Suprapubic skin (tissue), 4 donors: ENCODE measurements at regions not wholly inside any gene's neighbourhood (a gene's known extent, or its start where the extent isn't known, plus 50 kb on each side); places are given as distances from the start of the nearest gene placed in this dataset.

ENCODE experiments used
- DNase-seq, 2 donors: peaks; one replicate each; pipeline ENCODE4 v3.0.0-alpha.2; 2019; ENCODE audit warnings: low spot score in 2 of 2
- H3K27ac ChIP-seq: fragments of 200-600 bp; sonication (generic); one replicate; pipeline ENCODE4 v1.5.1; 2019
- H3K27me3 ChIP-seq: fragments of 200-600 bp; sonication (generic); one replicate; pipeline ENCODE4 v1.5.1; 2019
- H3K36me3 ChIP-seq: fragments of 200-600 bp; sonication (generic); one replicate; pipeline ENCODE4 v1.5.1; 2019
- H3K4me1 ChIP-seq: fragments of 200-600 bp; sonication (generic); one replicate; pipeline ENCODE4 v1.5.1; 2019
- H3K4me3 ChIP-seq: fragments of 200-600 bp; sonication (generic); one replicate; pipeline ENCODE4 v1.5.1; 2019; ENCODE audit warnings: mild to moderate bottlenecking
- H3K9me3 ChIP-seq: fragments of 200-600 bp; sonication (generic); one replicate; pipeline ENCODE4 v1.5.1; 2019
- EP300 ChIP-seq: sonication (generic); formaldehyde crosslinking; IDR thresholded peaks from one replicate; pipeline ENCODE4 v1.6.1; 2017; ENCODE audit warnings: antibody characterized with exemption
- POLR2A ChIP-seq, 2 donors: fragments of 450-650 bp; IDR thresholded peaks; one replicate each; pipeline ENCODE4 v1.6.1; 2017; ENCODE audit warnings: antibody characterized with exemption in 2 of 2, mild to moderate bottlenecking in 2 of 2, moderate library complexity in 2 of 2
- POLR2AphosphoS5 ChIP-seq, 3 donors: sonication (generic); formaldehyde crosslinking; IDR thresholded peaks; one replicate each; pipeline ENCODE4 v1.6.1; 2017; ENCODE audit warnings: antibody characterized with exemption in 3 of 3
- WGBS: methylation state at CpG from one replicate; pipeline ENCODE4 v1.1.5; 2018; 5-methylcytosine and 5-hydroxymethylcytosine counted together
- TF ChIP-seq, protein P1 (sequence below), 2 donors: fragments of 200-600 bp in 1 of 2; fragments of 450-650 bp in 1 of 2; sonication (generic) in 1 of 2; IDR thresholded peaks; one replicate each; pipeline ENCODE4 v1.5.1; 2016 to 2019; ENCODE audit warnings: antibody characterized with exemption in 2 of 2, mild to moderate bottlenecking in 1 of 2, moderate library complexity in 1 of 2

DNA sequence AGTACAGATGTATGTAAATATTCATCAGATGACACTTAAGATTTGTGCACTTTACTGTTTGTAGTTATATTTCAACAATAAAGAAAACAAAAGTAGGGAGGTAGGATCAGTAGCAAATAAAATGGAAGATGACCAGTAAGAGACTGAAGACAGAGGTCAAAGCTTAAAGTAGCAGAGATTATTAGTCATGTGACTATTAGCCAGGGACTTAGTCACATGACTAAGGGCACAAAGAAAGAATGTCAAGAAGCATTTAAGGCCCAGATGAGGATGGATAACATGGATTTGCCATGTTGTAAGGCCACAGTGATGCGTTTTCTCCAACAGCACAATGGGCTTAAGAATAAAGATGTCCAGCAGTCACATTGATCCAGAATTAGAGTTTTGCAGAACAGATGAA, 479.6 kb downstream of the BCOR start:
- Histone ChIP-seq H3K27me3 (no peaks in the 10 kb centered on the region), H3K4me1 (peaks cover 16% of the 10 kb centered on the region), H3K9me3 (no peaks in the 10 kb centered on the region), H3K4me3 (no peak overlapping the region), H3K27ac (no peak overlapping the region), H3K36me3 (no peaks in the 10 kb centered on the region)
- TF ChIP-seq POLR2A (IDR thresholded peaks at IDR 0.05) (no peak), POLR2AphosphoS5 (IDR thresholded peaks at IDR 0.05) (no peak), EP300 (no peak)
- TF ChIP-seq, protein P1, sequence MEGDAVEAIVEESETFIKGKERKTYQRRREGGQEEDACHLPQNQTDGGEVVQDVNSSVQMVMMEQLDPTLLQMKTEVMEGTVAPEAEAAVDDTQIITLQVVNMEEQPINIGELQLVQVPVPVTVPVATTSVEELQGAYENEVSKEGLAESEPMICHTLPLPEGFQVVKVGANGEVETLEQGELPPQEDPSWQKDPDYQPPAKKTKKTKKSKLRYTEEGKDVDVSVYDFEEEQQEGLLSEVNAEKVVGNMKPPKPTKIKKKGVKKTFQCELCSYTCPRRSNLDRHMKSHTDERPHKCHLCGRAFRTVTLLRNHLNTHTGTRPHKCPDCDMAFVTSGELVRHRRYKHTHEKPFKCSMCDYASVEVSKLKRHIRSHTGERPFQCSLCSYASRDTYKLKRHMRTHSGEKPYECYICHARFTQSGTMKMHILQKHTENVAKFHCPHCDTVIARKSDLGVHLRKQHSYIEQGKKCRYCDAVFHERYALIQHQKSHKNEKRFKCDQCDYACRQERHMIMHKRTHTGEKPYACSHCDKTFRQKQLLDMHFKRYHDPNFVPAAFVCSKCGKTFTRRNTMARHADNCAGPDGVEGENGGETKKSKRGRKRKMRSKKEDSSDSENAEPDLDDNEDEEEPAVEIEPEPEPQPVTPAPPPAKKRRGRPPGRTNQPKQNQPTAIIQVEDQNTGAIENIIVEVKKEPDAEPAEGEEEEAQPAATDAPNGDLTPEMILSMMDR (IDR thresholded peaks at IDR 0.05), result no peak
- WGBS, result 91% methylated on average over 1 of the region's 1 CpG
- DNase-seq, result no peak

DNA sequence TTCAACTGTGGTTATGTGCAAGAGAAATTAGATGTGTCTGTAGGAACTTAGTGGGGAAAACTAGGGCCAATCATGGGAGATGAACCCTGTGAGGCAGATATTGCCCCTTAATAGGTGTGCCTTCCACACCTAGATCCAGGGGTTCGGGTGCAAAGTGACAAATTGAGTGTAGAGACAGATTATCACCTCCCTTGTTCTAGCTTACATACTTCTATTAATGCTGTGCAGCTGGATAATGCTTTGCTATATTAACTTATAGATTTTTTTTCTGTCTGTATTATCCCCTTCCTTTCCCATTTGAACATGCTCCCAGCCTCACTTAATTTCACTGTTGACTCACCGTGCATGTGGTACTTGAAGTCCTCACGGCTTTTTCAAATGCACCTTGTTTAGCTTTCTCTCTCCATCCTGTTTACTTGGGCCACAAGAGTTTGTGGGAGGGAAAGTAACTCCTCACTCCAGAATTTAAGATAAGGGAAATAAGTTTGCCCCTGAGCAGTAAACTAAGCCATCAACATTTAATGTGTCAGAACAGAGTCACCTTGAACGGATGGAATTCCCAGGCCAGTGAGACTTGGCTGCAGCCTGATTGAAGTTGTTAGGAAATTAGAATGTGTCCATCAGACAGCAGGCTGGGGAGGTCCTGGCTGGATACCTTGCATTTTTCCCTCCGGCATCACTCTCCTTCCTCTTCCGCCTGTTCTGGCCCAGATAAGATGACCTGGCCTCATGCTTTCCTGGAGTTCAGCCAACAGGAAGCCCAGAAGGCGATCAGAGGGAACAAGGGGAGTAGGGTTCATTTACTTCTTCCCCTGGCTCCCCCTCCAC, 478.4 kb downstream of the BCOR start:
- no peaks in the 10 kb centered on the region for H3K36me3 ChIP-seq
- DNase-seq, result no peak
- H3K27me3 ChIP-seq, result no peaks in the 10 kb centered on the region
- 68% methylated on average over 7 of the region's 7 CpGs for WGBS
- no peak overlapping the region for H3K27ac ChIP-seq
- peaks cover 3% of the 10 kb centered on the region for H3K4me1 ChIP-seq
- H3K9me3 ChIP-seq, result no peaks in the 10 kb centered on the region
- H3K4me3 ChIP-seq, result no peak overlapping the region
- TF ChIP-seq POLR2AphosphoS5 (IDR thresholded peaks at IDR 0.05) (no peak), POLR2A (IDR thresholded peaks at IDR 0.05) (no peak), EP300 (no peak)
- TF ChIP-seq, protein P1 (IDR thresholded peaks at IDR 0.05), result no peak

DNA sequence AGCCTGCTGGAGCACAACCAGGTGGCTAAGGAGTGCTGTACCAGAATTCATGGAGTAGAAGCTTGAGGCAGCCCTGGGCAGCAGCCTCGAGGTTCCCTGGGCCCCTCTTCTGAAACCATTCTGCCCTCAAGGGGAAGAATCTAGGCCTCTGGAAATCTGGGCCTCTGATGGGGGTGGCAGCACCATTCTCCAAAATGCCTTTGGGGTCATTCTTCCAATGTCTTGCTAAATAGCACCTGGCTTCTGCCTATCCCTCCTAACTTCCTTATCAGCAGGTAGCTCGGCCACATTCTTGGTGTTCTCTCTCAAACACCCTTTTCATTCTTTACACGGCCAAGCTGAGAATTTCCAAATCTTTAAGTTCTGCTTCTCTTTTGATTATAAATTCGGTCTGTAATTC, 473.6 kb downstream of the BCOR start:
- TF ChIP-seq POLR2A (IDR thresholded peaks at IDR 0.05), result no peak
- TF ChIP-seq, protein P1 (IDR thresholded peaks at IDR 0.05), result no peak
- no peak for TF ChIP-seq EP300
- TF ChIP-seq POLR2AphosphoS5 (IDR thresholded peaks at IDR 0.05), result no peak
- no peaks in the 10 kb centered on the region for H3K9me3 ChIP-seq
- no peaks in the 10 kb centered on the region for H3K27me3 ChIP-seq
- no peaks in the 10 kb centered on the region for H3K4me1 ChIP-seq
- H3K4me3 ChIP-seq, result no peak overlapping the region
- H3K27ac ChIP-seq, result no peak overlapping the region
- no peaks in the 10 kb centered on the region for H3K36me3 ChIP-seq
- 82% methylated on average over 4 of the region's 4 CpGs for WGBS
- no peak for DNase-seq

DNA sequence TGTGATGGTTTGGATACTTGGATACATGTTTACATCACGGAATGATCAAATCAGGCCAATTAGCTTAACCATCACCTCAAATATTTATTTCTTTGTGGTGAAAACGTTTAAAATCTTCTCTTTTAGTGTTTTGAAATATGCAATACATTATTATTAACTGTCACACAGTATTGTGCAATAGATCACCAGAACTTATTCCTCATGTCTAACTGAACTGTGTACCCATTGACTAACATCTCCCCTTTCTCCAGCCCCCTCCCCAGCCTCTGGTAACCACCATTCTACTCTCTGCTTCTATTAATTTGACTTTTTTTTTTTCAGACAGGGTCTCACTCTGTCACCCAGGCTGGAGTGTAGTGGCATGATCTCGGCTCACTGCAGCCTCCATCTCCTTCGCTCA, 471.9 kb downstream of the BCOR start:
- H3K36me3 ChIP-seq, result no peaks in the 10 kb centered on the region
- no peaks in the 10 kb centered on the region for H3K9me3 ChIP-seq
- H3K27me3 ChIP-seq, result no peaks in the 10 kb centered on the region
- H3K27ac ChIP-seq, result no peak overlapping the region
- no peaks in the 10 kb centered on the region for H3K4me1 ChIP-seq
- H3K4me3 ChIP-seq, result no peak overlapping the region
- DNase-seq, result no peak
- TF ChIP-seq EP300, result no peak
- TF ChIP-seq POLR2AphosphoS5 (IDR thresholded peaks at IDR 0.05), result no peak
- TF ChIP-seq, protein P1 (IDR thresholded peaks at IDR 0.05), result no peak
- TF ChIP-seq POLR2A (IDR thresholded peaks at IDR 0.05), result no peak
- WGBS, result 72% methylated on average over 4 of the region's 4 CpGs

DNA sequence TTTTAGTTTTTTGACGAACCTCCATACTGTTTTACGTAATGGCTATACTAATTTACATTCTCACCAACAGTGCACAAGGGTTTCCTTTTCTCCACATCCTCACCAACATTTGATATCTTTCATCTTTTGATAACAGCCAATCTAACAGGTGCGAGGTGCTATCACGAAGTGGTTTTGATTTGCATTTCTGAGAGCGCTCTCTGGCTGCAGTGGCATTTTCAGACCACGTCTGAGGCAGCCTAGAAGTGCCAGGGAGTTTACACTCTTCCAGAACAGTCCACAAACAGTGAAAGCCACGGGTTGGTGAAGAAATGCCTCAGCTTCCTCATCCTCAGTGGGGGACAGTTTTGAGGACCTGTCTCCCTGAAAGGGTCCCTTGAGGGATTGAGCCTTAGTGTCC, 471.0 kb downstream of the BCOR start:
- no peaks in the 10 kb centered on the region for H3K9me3 ChIP-seq
- no peaks in the 10 kb centered on the region for H3K27me3 ChIP-seq
- no peaks in the 10 kb centered on the region for H3K36me3 ChIP-seq
- DNase-seq, result no peak
- no peak overlapping the region for H3K4me3 ChIP-seq
- TF ChIP-seq POLR2A (IDR thresholded peaks at IDR 0.05) (no peak), EP300 (no peak), POLR2AphosphoS5 (IDR thresholded peaks at IDR 0.05) (no peak)
- TF ChIP-seq, protein P1 (IDR thresholded peaks at IDR 0.05), result no peak
- whole genome bisulfite sequencing, result 77% methylated on average over 7 of the region's 7 CpGs
- H3K27ac ChIP-seq, result no peak overlapping the region
- H3K4me1 ChIP-seq, result no peaks in the 10 kb centered on the region
